Right cardiac atrium (tissue), 5 donors: ENCODE measurements at regions not wholly inside any gene's neighbourhood (a gene's known extent, or its start where the extent isn't known, plus 50 kb on each side); places are given as distances from the start of the nearest gene placed in this dataset.
A peak's percentile ranks its signal among the peaks of the same experiment; 100 is the strongest.

Source experiments
- ATAC-seq, 2 donors: fragments of 200-7000 bp; cut with Tn5 transposase; one replicate each; pipeline versions ENCODE4 v1.8.0 to v1.9.1; 2020; ENCODE audit warnings: moderate library complexity in 2 of 2, mild to moderate bottlenecking in 1 of 2
- DNase-seq, 3 donors: peaks; one replicate each; pipeline ENCODE4 v3.0.0-alpha.2; 2020
- H3K27ac ChIP-seq: one replicate; pipeline ENCODE4 v1.5.1; 2013; ENCODE audit warnings: mild to moderate bottlenecking, low read length, control low read depth, moderate library complexity
- H3K27me3 ChIP-seq: one replicate; pipeline ENCODE4 v1.6.1; 2013; ENCODE audit not compliant: control insufficient read depth, insufficient read depth
- H3K4me1 ChIP-seq: one replicate; pipeline ENCODE4 v1.6.1; 2013; ENCODE audit warnings: low read length; ENCODE audit not compliant: control insufficient read depth, insufficient read depth
- H3K4me3 ChIP-seq: one replicate; pipeline ENCODE4 v1.5.1; 2013; ENCODE audit warnings: low read length, control low read depth
- H3K9me3 ChIP-seq: one replicate; pipeline ENCODE4 v1.6.1; 2013; ENCODE audit warnings: low read length; ENCODE audit not compliant: control insufficient read depth
- WGBS: extraction: QIAGEN DNeasy Blood & Tissue Kit; methylation state at CpG from one replicate; pipeline ENCODE4 v1.1.7; 2013; 5-methylcytosine and 5-hydroxymethylcytosine counted together
- intact Hi-C, 4 donors: fragments of 100-400 bp; cut with DNase I; formaldehyde crosslinking; loops; one replicate each; pipeline versions ENCODE4 v1.11.0 to v1.14.0; 2022 to 2023
- donor health status: healthy with polysubstance abuse.
- donor health status: DM: no; HTN: yes; CAD: no.
- donor health status: DM: no; HTN: no; CAD: no.
- donor health status: DM: no; HTN: yes; CAD: no; lungs with severe emphysema.
- donor health status: DM: yes; HTN: yes; CAD: no.

DNA sequence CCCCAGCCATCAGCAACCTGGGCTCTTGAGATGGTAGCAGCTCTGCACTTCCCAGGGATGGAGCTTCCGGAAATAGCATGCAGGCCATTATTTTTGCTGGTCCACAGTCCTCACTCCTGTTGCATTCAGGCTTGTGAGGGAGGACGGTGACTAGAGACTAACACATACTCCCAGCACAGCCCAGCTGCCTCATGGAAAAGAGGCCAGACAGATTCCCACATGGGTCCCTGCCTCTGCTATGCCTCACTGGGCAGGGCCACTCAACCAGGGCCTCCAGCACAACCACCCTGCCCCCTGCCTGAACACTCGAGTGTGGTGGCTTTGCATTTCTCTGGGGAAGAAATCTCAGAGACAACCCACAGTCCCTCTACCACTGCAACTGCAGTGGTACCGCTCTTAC, 1195.1 kb downstream of the PCDH18 start:
- H3K27me3 ChIP-seq, result no peaks in the 10 kb centered on the region
- WGBS, result 80% methylated on average over 4 of the region's 4 CpGs
- peak in 1 of 3 donors; percentile 12 for DNase-seq
- intact Hi-C loops, result no loop called here
- ATAC-seq, result no peak
- H3K4me3 ChIP-seq, result no peak overlapping the region
- no peaks in the 10 kb centered on the region for H3K9me3 ChIP-seq
- no peak overlapping the region for H3K27ac ChIP-seq
- H3K4me1 ChIP-seq, result no peaks in the 10 kb centered on the region

DNA sequence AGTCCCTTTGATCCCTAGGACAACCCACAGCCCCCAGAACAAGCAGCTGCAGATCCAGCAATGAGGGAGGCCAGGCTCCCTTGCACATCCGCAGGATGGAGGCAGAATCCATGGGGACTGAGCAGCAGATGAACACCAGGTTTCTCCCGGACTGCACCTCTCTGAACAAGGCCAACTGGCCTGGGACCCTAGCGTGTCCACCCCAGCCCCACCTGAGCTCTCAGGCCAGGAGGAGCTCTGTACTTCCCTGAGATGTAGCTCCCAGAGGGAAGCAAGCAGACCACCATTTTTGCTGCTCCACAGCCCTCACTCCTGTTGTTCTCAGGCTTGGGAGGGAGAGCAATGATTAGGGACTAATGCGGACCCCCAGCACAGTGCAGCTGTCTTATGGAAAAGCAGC, 1195.8 kb downstream of the PCDH18 start:
- Histone ChIP-seq H3K9me3 (no peaks in the 10 kb centered on the region), H3K4me1 (no peaks in the 10 kb centered on the region), H3K27me3 (no peaks in the 10 kb centered on the region), H3K4me3 (no peak overlapping the region), H3K27ac (no peak overlapping the region)
- no peak for DNase-seq
- ATAC-seq, result no peak
- WGBS, result 88% methylated on average over 4 of the region's 4 CpGs
- intact Hi-C loops, result no loop called here

GRCh38 chr4:136329042-136329662, 1203.1 kb downstream of the PCDH18 start:
- Histone ChIP-seq H3K4me3 (no peak overlapping the region), H3K9me3 (no peaks in the 10 kb centered on the region), H3K27ac (no peak overlapping the region), H3K27me3 (no peaks in the 10 kb centered on the region), H3K4me1 (no peaks in the 10 kb centered on the region)
- intact Hi-C loops, result no loop called here
- 81% methylated on average over 3 of the region's 3 CpGs for WGBS
- DNase-seq (no peak), ATAC-seq (peak in 1 of 2 donors; percentile 24)

- no peak for DNase-seq
- intact Hi-C loops, result no loop called here
- 39% methylated on average over 5 of the region's 5 CpGs for WGBS
- no peak for ATAC-seq
- no peak overlapping the region for H3K4me3 ChIP-seq
- H3K9me3 ChIP-seq, result no peaks in the 10 kb centered on the region
- H3K4me1 ChIP-seq, result no peaks in the 10 kb centered on the region
- no peaks in the 10 kb centered on the region for H3K27me3 ChIP-seq
- no peak overlapping the region for H3K27ac ChIP-seq
These were observed 1204.2 kb downstream of the PCDH18 start for GRCh38 chr4:136328131-136328530.

- H3K4me3 ChIP-seq, result no peak overlapping the region
- no peak overlapping the region for H3K27ac ChIP-seq
- no peak for DNase-seq
- ATAC-seq, result no peak
- 88% methylated on average over 1 of the region's 1 CpG for WGBS
- intact Hi-C loops, result no loop called here
- no peaks in the 10 kb centered on the region for H3K9me3 ChIP-seq
- no peaks in the 10 kb centered on the region for H3K27me3 ChIP-seq
- no peaks in the 10 kb centered on the region for H3K4me1 ChIP-seq
These were observed 1211.9 kb downstream of the PCDH18 start for GRCh38 chr4:136320465-136320813.

DNA sequence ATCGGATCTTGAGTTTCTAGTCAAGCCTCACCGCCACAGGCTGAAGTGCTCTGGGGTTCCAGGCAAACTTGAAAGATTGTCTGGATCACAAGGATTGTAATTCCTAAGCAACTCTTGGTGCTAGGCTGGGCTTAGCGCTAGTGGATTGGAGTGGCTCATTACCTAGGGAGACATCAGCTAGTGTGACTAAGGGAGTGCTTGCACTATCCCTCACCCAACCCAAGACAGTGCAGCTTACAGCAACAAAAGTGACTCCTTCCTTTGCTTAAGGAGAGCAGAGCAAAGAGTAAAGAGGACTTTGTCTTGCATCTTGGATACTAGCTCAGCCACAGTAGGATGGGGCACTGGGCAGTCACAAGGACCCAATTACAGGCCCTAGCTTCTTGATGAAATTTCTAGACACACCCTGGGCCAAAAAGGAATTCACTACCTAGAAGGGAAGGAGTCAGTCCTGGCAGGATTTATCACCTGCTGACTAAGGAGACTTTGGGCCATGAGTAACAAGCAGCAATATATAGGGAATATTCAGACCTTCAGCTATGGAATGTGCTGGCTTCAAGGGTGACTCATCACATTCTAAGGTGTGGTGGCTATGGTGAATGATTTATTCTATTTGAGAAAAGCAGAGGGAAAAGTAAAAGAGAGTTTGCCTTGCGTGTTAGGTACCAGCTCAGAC, 1212.4 kb downstream of the PCDH18 start:
- Histone ChIP-seq H3K27me3 (no peaks in the 10 kb centered on the region), H3K27ac (no peak overlapping the region), H3K9me3 (no peaks in the 10 kb centered on the region), H3K4me3 (no peak overlapping the region), H3K4me1 (no peaks in the 10 kb centered on the region)
- no peak for DNase-seq
- intact Hi-C loops, result no loop called here
- no peak for ATAC-seq
- WGBS, result 97% methylated on average over 4 of the region's 4 CpGs

DNA sequence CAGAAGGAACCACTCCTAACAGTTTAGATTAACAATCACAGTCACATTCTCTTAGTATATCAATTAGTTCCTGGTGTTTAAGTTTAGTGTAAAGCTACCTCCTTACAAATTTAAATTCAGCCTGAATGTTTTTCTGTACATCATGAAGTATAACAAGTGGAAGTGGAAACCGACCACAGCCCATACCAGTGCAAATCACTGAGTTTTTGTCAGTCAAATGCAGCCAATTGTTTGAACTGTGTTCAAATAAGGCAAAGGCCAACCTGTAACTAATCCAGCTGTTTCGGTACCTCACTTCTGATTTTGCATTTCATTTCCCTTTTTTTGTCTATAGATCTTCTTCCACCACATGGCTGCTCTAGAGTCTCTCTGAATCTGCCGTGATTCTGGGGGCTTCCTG, 1215.3 kb downstream of the PCDH18 start:
- 77% methylated on average over 3 of the region's 3 CpGs for WGBS
- intact Hi-C loops, result no loop called here
- H3K4me3 ChIP-seq, result no peak overlapping the region
- no peaks in the 10 kb centered on the region for H3K27me3 ChIP-seq
- DNase-seq (no peak), ATAC-seq (no peak)
- H3K9me3 ChIP-seq, result no peaks in the 10 kb centered on the region
- H3K4me1 ChIP-seq, result no peaks in the 10 kb centered on the region
- H3K27ac ChIP-seq, result no peak overlapping the region

DNA sequence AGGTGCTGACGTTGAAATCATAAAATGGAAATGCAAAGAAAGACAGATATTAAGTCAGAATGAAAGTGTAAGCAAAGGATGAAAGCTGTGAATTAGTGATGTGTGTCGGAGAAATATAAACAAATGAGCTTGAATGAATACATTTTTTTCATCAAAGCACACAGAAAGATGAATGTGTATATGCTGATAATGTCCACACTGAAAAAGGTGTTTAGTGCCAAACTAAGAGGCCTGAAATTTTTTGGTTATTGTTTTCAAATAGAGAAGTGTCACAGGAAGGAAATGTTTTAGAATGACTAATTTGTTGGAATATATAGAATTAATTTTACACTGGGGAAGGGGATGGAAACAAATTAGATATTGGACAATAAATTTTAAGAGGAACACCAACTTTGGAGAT, 1217.6 kb downstream of the PCDH18 start:
- intact Hi-C loops, result no loop called here
- WGBS, result 67% methylated on average over 2 of the region's 2 CpGs
- Histone ChIP-seq H3K9me3 (no peaks in the 10 kb centered on the region), H3K27me3 (no peaks in the 10 kb centered on the region), H3K4me1 (no peaks in the 10 kb centered on the region), H3K4me3 (no peak overlapping the region), H3K27ac (no peak overlapping the region)
- no peak for DNase-seq
- no peak for ATAC-seq

GRCh38 chr4:136311774-136312173, 1220.5 kb downstream of the PCDH18 start:
- intact Hi-C loops, result no loop called here
- H3K4me1 ChIP-seq, result no peaks in the 10 kb centered on the region
- no peaks in the 10 kb centered on the region for H3K27me3 ChIP-seq
- WGBS, result 45% methylated on average over 2 of the region's 2 CpGs
- H3K27ac ChIP-seq, result no peak overlapping the region
- ATAC-seq (no peak), DNase-seq (no peak)
- H3K9me3 ChIP-seq, result no peaks in the 10 kb centered on the region
- H3K4me3 ChIP-seq, result no peak overlapping the region

DNA sequence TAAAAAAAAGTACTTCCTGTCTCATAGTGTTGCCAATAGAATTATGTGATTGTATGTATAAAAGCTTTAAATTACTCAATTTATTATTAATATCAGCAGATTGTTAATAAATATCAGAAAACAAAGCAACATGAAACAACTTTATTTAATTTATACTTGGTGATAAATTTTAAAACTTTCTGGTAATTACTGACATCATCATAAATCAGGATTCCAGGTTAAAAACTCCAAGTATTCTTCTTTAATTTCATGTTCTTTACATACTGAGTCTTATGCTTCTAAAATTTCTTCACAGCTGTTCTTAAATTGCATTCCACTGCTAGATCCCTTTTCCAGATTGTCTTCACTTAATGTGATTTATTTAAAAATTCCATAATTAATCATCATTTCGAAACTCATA, 1224.5 kb downstream of the PCDH18 start:
- intact Hi-C loops, result no loop called here
- ATAC-seq, result no peak

DNA sequence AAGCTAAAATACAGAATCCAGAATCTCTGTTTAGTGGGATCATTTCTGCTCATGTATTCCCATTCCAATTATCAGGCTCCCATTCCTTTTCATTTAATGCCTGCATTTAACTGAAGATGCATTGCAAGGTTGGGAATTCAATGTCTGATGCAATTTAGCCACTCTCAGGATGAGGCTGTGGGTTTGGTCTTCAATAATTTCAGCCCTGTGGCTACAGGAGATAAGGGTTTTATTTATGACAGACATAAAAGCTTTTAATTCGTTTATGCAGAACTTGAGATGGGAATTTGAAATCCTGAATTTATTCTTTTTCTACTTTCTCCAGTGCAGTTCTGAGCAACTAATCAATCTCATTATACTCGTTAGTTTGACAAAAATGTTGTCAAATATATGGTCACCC, 1225.9 kb downstream of the PCDH18 start:
- no peak overlapping the region for H3K27ac ChIP-seq
- no peak for DNase-seq
- H3K4me1 ChIP-seq, result no peaks in the 10 kb centered on the region
- intact Hi-C loops, result no loop called here
- H3K27me3 ChIP-seq, result no peaks in the 10 kb centered on the region
- WGBS, result 63% methylated on average over 2 of the region's 2 CpGs
- ATAC-seq, result no peak
- no peak overlapping the region for H3K4me3 ChIP-seq
- no peaks in the 10 kb centered on the region for H3K9me3 ChIP-seq

More for the DNA sequence above, 1224.5 kb downstream of the PCDH18 start:
- Histone ChIP-seq H3K4me3 (no peak overlapping the region), H3K27me3 (no peaks in the 10 kb centered on the region), H3K4me1 (no peaks in the 10 kb centered on the region), H3K27ac (no peak overlapping the region), H3K9me3 (no peaks in the 10 kb centered on the region)
- 86% methylated on average over 1 of the region's 1 CpG for WGBS
- no peak for DNase-seq

GRCh38 chr4:136302566-136302965, 1229.7 kb downstream of the PCDH18 start:
- no peaks in the 10 kb centered on the region for H3K9me3 ChIP-seq
- intact Hi-C loops, result no loop called here
- no peak overlapping the region for H3K27ac ChIP-seq
- H3K4me1 ChIP-seq, result no peaks in the 10 kb centered on the region
- H3K4me3 ChIP-seq, result no peak overlapping the region
- no peak for DNase-seq
- ATAC-seq, result no peak
- no peaks in the 10 kb centered on the region for H3K27me3 ChIP-seq
